GM12872 (cell line): ENCODE measurements at regions not wholly inside any gene's neighbourhood (a gene's known extent, or its start where the extent isn't known, plus 50 kb on each side); places are given as distances from the start of the nearest gene placed in this dataset.

Source experiments
- CTCF ChIP-seq: IDR thresholded peaks from 3 replicates; pipeline ENCODE4 v1.5.1; 2011; ENCODE audit warnings: low read depth, mild to moderate bottlenecking, low read length, moderate library complexity; ENCODE audit not compliant: insufficient read depth

- no peak for TF ChIP-seq CTCF
Measured at GRCh38 chr12:113582521-113583218, 111.0 kb upstream of the LHX5 start.

- TF ChIP-seq CTCF, result no peak
Measured at GRCh38 chr12:113581342-113581741, 109.7 kb upstream of the LHX5 start.

- TF ChIP-seq CTCF, result no peak
Measured at GRCh38 chr12:113580437-113580836, 108.8 kb upstream of the LHX5 start.

GRCh38 chr12:113577464-113578129 is 105.9 kb upstream of the LHX5 start:
- no peak for TF ChIP-seq CTCF

GRCh38 chr12:113575386-113575785 is 103.7 kb upstream of the LHX5 start:
- TF ChIP-seq CTCF, result no peak

- no peak for TF ChIP-seq CTCF
Measured at GRCh38 chr12:113573148-113573547, 101.5 kb upstream of the LHX5 start.

GRCh38 chr12:113571713-113572112 is 100.0 kb upstream of the LHX5 start:
- no peak for TF ChIP-seq CTCF
